Neuronal stem cell (in vitro differentiated cells): ENCODE measurements at regions not wholly inside any gene's neighbourhood (a gene's known extent, or its start where the extent isn't known, plus 50 kb on each side); places are given as distances from the start of the nearest gene placed in this dataset.

Experiments
- DNase-seq: peaks from one replicate; pipeline ENCODE4 v3.0.0-alpha.2; 2013; ENCODE audit warnings: low spot score
- H2AFZ ChIP-seq: one replicate; pipeline ENCODE4 v1.6.1; 2013; ENCODE audit warnings: mild to moderate bottlenecking, low read length, inconsistent platforms
- H2AK5ac ChIP-seq: 2 replicates; pipeline ENCODE4 v1.6.1; 2013; ENCODE audit warnings: low read depth, mild to moderate bottlenecking, inconsistent platforms, low read length, moderate library complexity, mixed read lengths
- H2BK120ac ChIP-seq: 2 replicates; pipeline ENCODE4 v1.6.1; 2013; ENCODE audit warnings: low read depth, mild to moderate bottlenecking, inconsistent platforms, low read length, moderate library complexity, mixed read lengths
- H2BK12ac ChIP-seq: one replicate; pipeline ENCODE4 v1.6.1; 2013; ENCODE audit warnings: low read length, inconsistent platforms
- H2BK15ac ChIP-seq: 2 replicates; pipeline ENCODE4 v1.6.1; 2013; ENCODE audit warnings: mild to moderate bottlenecking, low read length, inconsistent platforms, mixed read lengths
- H2BK5ac ChIP-seq: one replicate; pipeline ENCODE4 v1.6.1; 2013; ENCODE audit warnings: inconsistent platforms, mild to moderate bottlenecking, low read length, moderate library complexity
- H3K14ac ChIP-seq: one replicate; pipeline ENCODE4 v1.6.1; 2013; ENCODE audit warnings: low read length, inconsistent platforms
- H3K18ac ChIP-seq: 2 replicates; pipeline ENCODE4 v1.6.1; 2013; ENCODE audit warnings: low read length, inconsistent platforms
- H3K23ac ChIP-seq: 2 replicates; pipeline ENCODE4 v1.6.1; 2013; ENCODE audit warnings: low read depth, mild to moderate bottlenecking, mixed read lengths, low read length, inconsistent platforms; ENCODE audit not compliant: poor library complexity
- H3K27ac ChIP-seq: replicated peaks from 3 replicates; pipeline ENCODE4 v1.5.1; 2013; ENCODE audit warnings: low read length, inconsistent platforms
- H3K27me3 ChIP-seq, 3 experiments: 2 replicates each; pipeline ENCODE4 v1.6.1; 2013; ENCODE audit warnings: low read length in 3 of 3, mild to moderate bottlenecking in 2 of 3, inconsistent platforms in 1 of 3, low read depth in 1 of 3, mixed read lengths in 1 of 3, moderate library complexity in 1 of 3; ENCODE audit not compliant: control insufficient read depth in 3 of 3, insufficient read depth in 3 of 3
- H3K36me3 ChIP-seq, 2 donors: replicated peaks in 1 of 2; 2 replicates each; pipeline ENCODE4 v1.6.1; 2013; ENCODE audit warnings: low read length in 2 of 2; ENCODE audit not compliant: control insufficient read depth in 2 of 2, insufficient read depth in 2 of 2
- H3K4ac ChIP-seq: 2 replicates; pipeline ENCODE4 v1.6.1; 2013; ENCODE audit warnings: inconsistent platforms, mild to moderate bottlenecking, low read length, moderate library complexity
- H3K4me1 ChIP-seq, 2 donors: 1 replicate in 1 of 2; 2 replicates in 1 of 2; pipeline ENCODE4 v1.6.1; 2013; ENCODE audit warnings: low read length in 2 of 2, low read depth in 1 of 2; ENCODE audit not compliant: control insufficient read depth in 2 of 2, insufficient read depth in 1 of 2
- H3K4me2 ChIP-seq: one replicate; pipeline ENCODE4 v1.6.1; 2013; ENCODE audit warnings: mild to moderate bottlenecking, low read length, inconsistent platforms; ENCODE audit not compliant: insufficient read depth, poor library complexity, severe bottlenecking
- H3K4me3 ChIP-seq, 2 donors: 2 replicates each; pipeline ENCODE4 v1.5.1; 2013; ENCODE audit warnings: low read length in 2 of 2, mild to moderate bottlenecking in 2 of 2, inconsistent platforms in 1 of 2, moderate library complexity in 1 of 2
- H3K79me1 ChIP-seq: one replicate; pipeline ENCODE4 v1.6.1; 2013; ENCODE audit warnings: low read depth, mild to moderate bottlenecking, inconsistent platforms, low read length, moderate library complexity
- H3K9ac ChIP-seq: one replicate; pipeline ENCODE4 v1.6.1; 2013; ENCODE audit warnings: mild to moderate bottlenecking, low read depth, low read length, inconsistent platforms; ENCODE audit not compliant: poor library complexity
- H3K9me3 ChIP-seq, 2 donors: replicated peaks in 1 of 2; 2 replicates each; pipeline versions ENCODE3 to v1.6.1; 2013; ENCODE audit warnings: low read length in 2 of 2, mild to moderate bottlenecking in 2 of 2, inconsistent platforms in 1 of 2, low read depth in 1 of 2, mixed read lengths in 1 of 2, moderate library complexity in 1 of 2; ENCODE audit not compliant: control insufficient read depth in 2 of 2, insufficient read depth in 1 of 2
- H4K8ac ChIP-seq: one replicate; pipeline ENCODE4 v1.6.1; 2013; ENCODE audit warnings: low read depth, mild to moderate bottlenecking, inconsistent platforms, low read length, moderate library complexity
- H4K91ac ChIP-seq: one replicate; pipeline ENCODE4 v1.6.1; 2013; ENCODE audit warnings: low read length, low read depth, mild to moderate bottlenecking, inconsistent platforms; ENCODE audit not compliant: poor library complexity
- WGBS, 2 donors: extraction: QIAGEN DNeasy Blood & Tissue Kit; methylation state at CpG; one replicate each; pipeline ENCODE4 v1.1.7; 2013; ENCODE audit warnings: missing lambda C conversion rate in 2 of 2, mixed read lengths in 1 of 2; ENCODE audit not compliant: insufficient read length in 2 of 2, insufficient replicate concordance in 1 of 2; ENCODE audit errors: extremely low coverage in 2 of 2; 5-methylcytosine and 5-hydroxymethylcytosine counted together

DNA sequence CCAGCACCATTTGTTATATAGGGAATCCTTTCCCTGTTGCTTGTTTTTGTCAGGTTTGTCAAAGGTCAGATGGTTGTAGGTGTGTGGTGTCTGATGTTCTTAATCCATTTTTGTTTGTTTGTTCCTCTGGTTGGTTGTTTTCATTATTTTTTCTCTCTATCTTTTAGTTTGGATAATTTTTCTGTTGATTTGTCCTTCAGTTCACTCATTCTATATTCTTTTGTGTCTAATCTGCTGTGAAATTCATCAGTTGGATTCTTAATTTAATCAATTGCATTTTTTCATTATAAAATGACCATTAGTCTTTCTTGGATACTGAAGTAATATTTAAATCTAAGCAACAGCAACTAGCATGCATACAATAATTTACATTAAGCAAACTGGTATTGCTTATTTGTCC, 206.7 kb upstream of the TRIB2 start:
- Histone ChIP-seq H2AFZ (no peak overlapping the region), H2BK120ac (no peak overlapping the region), H2BK5ac (no peak overlapping the region), H2BK15ac (no peak overlapping the region), H3K9ac (no peak overlapping the region), H3K27me3 (no peaks in the 10 kb centered on the region), H3K18ac (no peak overlapping the region), H3K23ac (no peak overlapping the region), H3K4me1 (no peaks in the 10 kb centered on the region), H2BK12ac (no peak overlapping the region), H3K14ac (no peak overlapping the region), H2AK5ac (no peak overlapping the region), H3K36me3 (no peaks in the 10 kb centered on the region), H4K91ac (no peak overlapping the region), H3K4me3 (no peak overlapping the region), H3K9me3 (no peaks in the 10 kb centered on the region), H4K8ac (no peak overlapping the region), H3K4me2 (no peak overlapping the region), H3K79me1 (no peaks in the 10 kb centered on the region), H3K4ac (no peak overlapping the region), H3K27ac (no peak overlapping the region)
- DNase-seq, result no peak

DNA sequence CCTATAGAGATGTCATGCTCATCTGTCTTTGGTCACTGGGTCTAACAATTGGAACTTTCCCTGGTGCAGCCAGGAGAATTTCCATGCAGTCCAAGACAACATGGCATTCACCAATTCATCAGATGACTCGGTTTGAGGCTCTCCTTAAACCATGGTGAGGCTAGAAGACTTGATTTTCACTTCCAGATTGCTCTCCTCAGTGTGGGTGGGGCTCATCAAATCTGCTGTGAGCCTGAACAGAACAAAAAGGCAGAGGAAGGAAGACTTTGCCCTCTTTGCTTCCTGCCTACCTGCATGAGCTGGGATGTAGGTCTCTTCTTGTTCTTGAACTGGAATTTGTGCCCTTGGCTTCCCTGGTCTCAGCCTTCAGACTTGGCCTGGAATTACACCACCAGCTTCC, 203.4 kb upstream of the TRIB2 start:
- H2AFZ ChIP-seq, result no peak overlapping the region
- H3K23ac ChIP-seq, result no peak overlapping the region
- no peak overlapping the region for H3K18ac ChIP-seq
- no peaks in the 10 kb centered on the region for H3K4me1 ChIP-seq
- H3K9ac ChIP-seq, result no peak overlapping the region
- H3K4ac ChIP-seq, result no peak overlapping the region
- H3K27ac ChIP-seq, result no peak overlapping the region
- H2BK5ac ChIP-seq, result no peak overlapping the region
- H2BK12ac ChIP-seq, result no peak overlapping the region
- H2BK15ac ChIP-seq, result no peak overlapping the region
- no peak overlapping the region for H3K4me3 ChIP-seq
- no peaks in the 10 kb centered on the region for H3K79me1 ChIP-seq
- no peaks in the 10 kb centered on the region for H3K36me3 ChIP-seq
- no peak overlapping the region for H2AK5ac ChIP-seq
- H3K27me3 ChIP-seq, result no peaks in the 10 kb centered on the region
- H3K9me3 ChIP-seq, result no peaks in the 10 kb centered on the region
- no peak overlapping the region for H2BK120ac ChIP-seq
- H4K8ac ChIP-seq, result no peak overlapping the region
- no peak overlapping the region for H3K14ac ChIP-seq
- no peak overlapping the region for H3K4me2 ChIP-seq
- no peak overlapping the region for H4K91ac ChIP-seq
- no peak for DNase-seq
- no CpG with 5 or more reads among the region's 1 CpG for WGBS, 2 donors

- no peak overlapping the region for H3K9ac ChIP-seq
- H3K4me3 ChIP-seq, result no peak overlapping the region
- H3K79me1 ChIP-seq, result no peaks in the 10 kb centered on the region
- peak overlapping the region; percentile 7 for H2AFZ ChIP-seq
- no peaks in the 10 kb centered on the region for H3K27me3 ChIP-seq
- WGBS, 2 donors, result no CpG with 5 or more reads among the region's 3 CpGs
- no peak overlapping the region for H2BK120ac ChIP-seq
- no peak overlapping the region for H3K14ac ChIP-seq
- H2BK5ac ChIP-seq, result no peak overlapping the region
- H3K4me1 ChIP-seq, result no peaks in the 10 kb centered on the region
- no peak overlapping the region for H4K91ac ChIP-seq
- H3K4ac ChIP-seq, result no peak overlapping the region
- H3K23ac ChIP-seq, result no peak overlapping the region
- no peak overlapping the region for H2BK15ac ChIP-seq
- DNase-seq, result no peak
- no peak overlapping the region for H3K18ac ChIP-seq
- no peak overlapping the region for H2AK5ac ChIP-seq
- no peaks in the 10 kb centered on the region for H3K36me3 ChIP-seq
- no peak overlapping the region for H3K4me2 ChIP-seq
- H2BK12ac ChIP-seq, result no peak overlapping the region
- H4K8ac ChIP-seq, result no peak overlapping the region
- no peaks in the 10 kb centered on the region for H3K9me3 ChIP-seq
- no peak overlapping the region for H3K27ac ChIP-seq
Observed at GRCh38 chr2:12514168-12514567, 202.6 kb upstream of the TRIB2 start.

GRCh38 chr2:12514631-12515437, 201.9 kb upstream of the TRIB2 start:
- no peak overlapping the region for H3K14ac ChIP-seq
- no peak overlapping the region for H2AFZ ChIP-seq
- no peak overlapping the region for H2BK120ac ChIP-seq
- DNase-seq, result no peak
- H2BK15ac ChIP-seq, result no peak overlapping the region
- no peak overlapping the region for H3K4me3 ChIP-seq
- H4K91ac ChIP-seq, result no peak overlapping the region
- H3K23ac ChIP-seq, result no peak overlapping the region
- H3K27ac ChIP-seq, result no peak overlapping the region
- H3K4ac ChIP-seq, result no peak overlapping the region
- no peak overlapping the region for H2BK5ac ChIP-seq
- no peaks in the 10 kb centered on the region for H3K9me3 ChIP-seq
- H2BK12ac ChIP-seq, result no peak overlapping the region
- no peaks in the 10 kb centered on the region for H3K4me1 ChIP-seq
- H2AK5ac ChIP-seq, result no peak overlapping the region
- H3K4me2 ChIP-seq, result no peak overlapping the region
- no peaks in the 10 kb centered on the region for H3K79me1 ChIP-seq
- no peaks in the 10 kb centered on the region for H3K36me3 ChIP-seq
- H3K27me3 ChIP-seq, result no peaks in the 10 kb centered on the region
- H4K8ac ChIP-seq, result no peak overlapping the region
- H3K18ac ChIP-seq, result no peak overlapping the region
- no peak overlapping the region for H3K9ac ChIP-seq
- no CpG with 5 or more reads among the region's 9 CpGs for WGBS, 2 donors
